ENCODE measurements at regions not wholly inside any gene's neighbourhood (a gene's known extent, or its start where the extent isn't known, plus 50 kb on each side); places are given as distances from the start of the nearest gene placed in this dataset.

- peaks cover 0 to 8% (median 3%) of the 10 kb centered on the region in 4 donors for H3K9me3 ChIP-seq (ENCODE audit: control insufficient read depth in 4 of 4, insufficient read depth in 3 of 4, low read length in 3 of 4)
- H3K27me3 ChIP-seq (ENCODE audit: control insufficient read depth in 3 of 3, insufficient read depth in 3 of 3, low read length in 2 of 3) = no peaks in the 10 kb centered on the region
- H3K4me1 ChIP-seq (ENCODE audit: control insufficient read depth in 5 of 5, insufficient read depth in 5 of 5, low read length in 5 of 5) = peaks cover 0 to 9% (median 0%) of the 10 kb centered on the region in 5 donors
- TF ChIP-seq CTCF (IDR thresholded peaks at IDR 0.05; ENCODE audit: control extremely low read depth, extremely low read depth) = no peak
- ATAC-seq (ENCODE audit: insufficient read depth, low FRiP score) (no peak), DNase-seq (no peak)
- H3K4me3 ChIP-seq = no peak overlapping the region
- no peaks in the 10 kb centered on the region for H3K36me3 ChIP-seq (ENCODE audit: control insufficient read depth in 4 of 4, insufficient read depth in 4 of 4, low read length in 4 of 4)
- H3K27ac ChIP-seq (ENCODE audit: low read depth in 1 of 2, low read length in 1 of 2) = no peak overlapping the region
- 73 to 87% methylated on average over 9 of the region's 9 CpGs for WGBS, 2 donors
- H3K9ac ChIP-seq (ENCODE audit: insufficient read depth in 1 of 2, low read length in 2 of 2) = no peak overlapping the region
These were observed 275.0 kb downstream of the GAS1 start for GRCh38 chr9:86672301-86672700.

GRCh38 chr9:86671018-86671417, 276.3 kb downstream of the GAS1 start:
- no peak for DNase-seq
- ATAC-seq (ENCODE audit: insufficient read depth, low FRiP score) = no peak
- WGBS, 2 donors = 88 to 100% methylated on average over 1 of the region's 1 CpG
- H3K36me3 ChIP-seq (ENCODE audit: control insufficient read depth in 4 of 4, insufficient read depth in 4 of 4, low read length in 4 of 4) = no peaks in the 10 kb centered on the region
- no peak for TF ChIP-seq CTCF (IDR thresholded peaks at IDR 0.05; ENCODE audit: control extremely low read depth, extremely low read depth)
- no peak overlapping the region for H3K9ac ChIP-seq (ENCODE audit: insufficient read depth in 1 of 2, low read length in 2 of 2)
- no peaks in the 10 kb centered on the region for H3K27me3 ChIP-seq (ENCODE audit: control insufficient read depth in 3 of 3, insufficient read depth in 3 of 3, low read length in 2 of 3)
- H3K9me3 ChIP-seq (ENCODE audit: control insufficient read depth in 4 of 4, insufficient read depth in 3 of 4, low read length in 3 of 4) = peaks cover 0 to 8% (median 5%) of the 10 kb centered on the region in 4 donors
- H3K4me1 ChIP-seq (ENCODE audit: control insufficient read depth in 5 of 5, insufficient read depth in 5 of 5, low read length in 5 of 5) = peaks cover 0 to 9% (median 0%) of the 10 kb centered on the region in 5 donors
- H3K4me3 ChIP-seq = no peak overlapping the region
- no peak overlapping the region for H3K27ac ChIP-seq (ENCODE audit: low read depth in 1 of 2, low read length in 1 of 2)

DNA sequence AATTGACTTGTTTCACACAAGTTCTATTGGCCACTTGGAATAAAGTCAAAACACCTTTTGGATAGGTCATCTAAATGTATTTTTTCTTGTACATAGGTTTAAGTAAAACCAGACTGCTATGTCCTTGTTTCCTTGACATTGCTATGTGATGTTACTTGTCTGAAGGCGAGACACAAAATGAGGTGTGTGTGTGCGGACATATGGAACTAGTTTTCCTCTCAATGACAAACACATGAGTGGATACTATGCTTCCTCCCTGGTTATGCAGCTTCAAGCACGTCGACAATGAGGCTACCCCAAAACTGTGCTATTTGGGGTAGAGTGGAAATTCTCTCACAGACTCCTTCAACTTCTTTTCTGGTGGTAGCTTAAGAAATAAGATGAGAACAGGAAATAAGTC, 276.8 kb downstream of the GAS1 start:
- TF ChIP-seq CTCF (IDR thresholded peaks at IDR 0.05; ENCODE audit: control extremely low read depth, extremely low read depth) = no peak
- Histone ChIP-seq H3K27me3 (ENCODE audit: control insufficient read depth in 3 of 3, insufficient read depth in 3 of 3, low read length in 2 of 3) (no peaks in the 10 kb centered on the region), H3K27ac (ENCODE audit: low read depth in 1 of 2, low read length in 1 of 2) (no peak overlapping the region), H3K4me1 (ENCODE audit: control insufficient read depth in 5 of 5, insufficient read depth in 5 of 5, low read length in 5 of 5) (peaks cover 0 to 9% (median 0%) of the 10 kb centered on the region in 5 donors), H3K9ac (ENCODE audit: insufficient read depth in 1 of 2, low read length in 2 of 2) (no peak overlapping the region), H3K36me3 (ENCODE audit: control insufficient read depth in 4 of 4, insufficient read depth in 4 of 4, low read length in 4 of 4) (no peaks in the 10 kb centered on the region), H3K9me3 (ENCODE audit: control insufficient read depth in 4 of 4, insufficient read depth in 3 of 4, low read length in 3 of 4) (peaks cover 0 to 8% (median 5%) of the 10 kb centered on the region in 4 donors), H3K4me3 (no peak overlapping the region)
- DNase-seq = no peak
- 94 to 96% methylated on average over 4 of the region's 4 CpGs for WGBS, 2 donors
- no peak for ATAC-seq (ENCODE audit: insufficient read depth, low FRiP score)

DNA sequence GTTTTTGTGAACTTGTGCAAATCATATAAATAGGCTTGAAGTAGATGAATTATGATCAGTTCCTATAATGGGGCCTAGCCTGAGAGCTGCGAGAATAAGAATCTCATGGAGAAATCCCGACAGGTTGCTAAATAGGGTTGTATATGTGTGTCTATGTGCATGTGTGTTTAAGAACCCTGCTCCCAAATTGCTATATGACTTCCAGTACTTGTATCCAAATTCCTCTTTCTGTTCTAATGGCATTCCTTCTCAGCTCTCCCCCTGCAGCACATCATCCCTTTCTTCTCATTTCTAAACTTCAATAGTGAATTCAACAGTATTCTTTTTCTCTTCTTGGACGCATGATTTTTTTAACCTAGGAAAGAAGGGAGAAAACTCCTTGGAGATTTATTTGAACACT, 277.2 kb downstream of the GAS1 start:
- H3K27me3 ChIP-seq (ENCODE audit: control insufficient read depth in 3 of 3, insufficient read depth in 3 of 3, low read length in 2 of 3) = no peaks in the 10 kb centered on the region
- no peak for TF ChIP-seq CTCF (IDR thresholded peaks at IDR 0.05; ENCODE audit: control extremely low read depth, extremely low read depth)
- no peaks in the 10 kb centered on the region for H3K36me3 ChIP-seq (ENCODE audit: control insufficient read depth in 4 of 4, insufficient read depth in 4 of 4, low read length in 4 of 4)
- DNase-seq (no peak), ATAC-seq (ENCODE audit: insufficient read depth, low FRiP score) (no peak)
- peaks cover 0 to 5% (median 0%) of the 10 kb centered on the region in 5 donors for H3K4me1 ChIP-seq (ENCODE audit: control insufficient read depth in 5 of 5, insufficient read depth in 5 of 5, low read length in 5 of 5)
- H3K4me3 ChIP-seq = no peak overlapping the region
- H3K9me3 ChIP-seq (ENCODE audit: control insufficient read depth in 4 of 4, insufficient read depth in 3 of 4, low read length in 3 of 4) = peaks cover 0 to 8% (median 5%) of the 10 kb centered on the region in 4 donors
- no peak overlapping the region for H3K9ac ChIP-seq (ENCODE audit: insufficient read depth in 1 of 2, low read length in 2 of 2)
- no peak overlapping the region for H3K27ac ChIP-seq (ENCODE audit: low read depth in 1 of 2, low read length in 1 of 2)
- WGBS, 2 donors = 95 to 97% methylated on average over 3 of the region's 3 CpGs

Data from lung (tissue), 11 donors.